Urinary bladder (tissue), 3 donors: ENCODE measurements at regions not wholly inside any gene's neighbourhood (a gene's known extent, or its start where the extent isn't known, plus 50 kb on each side); places are given as distances from the start of the nearest gene placed in this dataset.
"Not testable (repeated sequence)": the region's sequence is repeated elsewhere in the genome, so short reads cannot be mapped to it uniquely, and the experiment has no call there.

ENCODE experiments used
- DNase-seq: peaks from one replicate; pipeline ENCODE4 v3.0.0-alpha.2; 2015; ENCODE audit errors: extremely low spot score
- H3K27ac ChIP-seq: one replicate; pipeline ENCODE4 v1.5.1; 2013; ENCODE audit warnings: low read depth, mild to moderate bottlenecking, moderate library complexity
- H3K36me3 ChIP-seq: one replicate; pipeline ENCODE4 v1.6.1; 2013; ENCODE audit warnings: mild to moderate bottlenecking, moderate library complexity; ENCODE audit not compliant: insufficient read depth
- H3K4me1 ChIP-seq: one replicate; pipeline ENCODE4 v1.6.1; 2013; ENCODE audit warnings: mild to moderate bottlenecking, moderate library complexity; ENCODE audit not compliant: insufficient read depth
- H3K4me3 ChIP-seq: one replicate; pipeline ENCODE4 v1.5.1; 2013; ENCODE audit warnings: low read depth, low read length
- WGBS: extraction: QIAGEN DNeasy Blood & Tissue Kit; methylation state at CpG from one replicate; pipeline ENCODE4 v1.1.7; 2013; 5-methylcytosine and 5-hydroxymethylcytosine counted together
- donor health status: healthy with polysubstance abuse.
- donor health status: healthy.

GRCh38 chr1:74963120-74963519, 171.1 kb upstream of the LHX8 start:
- no peak for DNase-seq
- H3K27ac ChIP-seq, result no peak overlapping the region
- H3K4me1 ChIP-seq, result no peaks in the 10 kb centered on the region
- WGBS, result 77% methylated on average over 2 of the region's 2 CpGs
- no peaks in the 10 kb centered on the region for H3K36me3 ChIP-seq
- H3K4me3 ChIP-seq, result no peak overlapping the region

- H3K27ac ChIP-seq, result no peak overlapping the region
- DNase-seq, result peak; percentile 31
- no peaks in the 10 kb centered on the region for H3K4me1 ChIP-seq
- no peak overlapping the region for H3K4me3 ChIP-seq
- 17% methylated on average over 9 of the region's 9 CpGs for WGBS
- no peaks in the 10 kb centered on the region for H3K36me3 ChIP-seq
These were observed 169.6 kb upstream of the LHX8 start for GRCh38 chr1:74964508-74965102.

GRCh38 chr1:74969566-74970135, 164.5 kb upstream of the LHX8 start:
- DNase-seq, result no peak
- Histone ChIP-seq H3K4me3 (no peak overlapping the region), H3K4me1 (no peaks in the 10 kb centered on the region), H3K36me3 (no peaks in the 10 kb centered on the region), H3K27ac (no peak overlapping the region)
- WGBS, result 87% methylated on average over 2 of the region's 2 CpGs

GRCh38 chr1:74971982-74972381, 162.2 kb upstream of the LHX8 start:
- 14% methylated on average over 2 of the region's 2 CpGs for WGBS
- no peak overlapping the region for H3K27ac ChIP-seq
- no peak overlapping the region for H3K4me3 ChIP-seq
- H3K36me3 ChIP-seq, result no peaks in the 10 kb centered on the region
- DNase-seq, result no peak
- H3K4me1 ChIP-seq, result no peaks in the 10 kb centered on the region

- DNase-seq, result no peak
- Histone ChIP-seq H3K27ac (no peak overlapping the region), H3K36me3 (no peaks in the 10 kb centered on the region), H3K4me1 (no peaks in the 10 kb centered on the region), H3K4me3 (no peak overlapping the region)
These were observed 157.7 kb upstream of the LHX8 start for GRCh38 chr1:74976491-74976890.

GRCh38 chr1:74992448-74992847, 141.7 kb upstream of the LHX8 start:
- not testable (repeated sequence) for H3K4me3 ChIP-seq
- 97% methylated on average over 1 of the region's 1 CpG for WGBS

GRCh38 chr1:74995821-74996220, 138.4 kb upstream of the LHX8 start:
- no peak for DNase-seq
- H3K4me1 ChIP-seq, result no peaks in the 10 kb centered on the region
- no peak overlapping the region for H3K4me3 ChIP-seq
- no peaks in the 10 kb centered on the region for H3K36me3 ChIP-seq
- H3K27ac ChIP-seq, result no peak overlapping the region
- 70% methylated on average over 1 of the region's 1 CpG for WGBS

More at GRCh38 chr1:74992448-74992847, 141.7 kb upstream of the LHX8 start:
- not testable (repeated sequence) for H3K27ac ChIP-seq, H3K36me3 ChIP-seq, H3K4me1 ChIP-seq, DNase-seq

- DNase-seq, result no peak
- WGBS, result 87% methylated on average over 2 of the region's 2 CpGs
- no peak overlapping the region for H3K27ac ChIP-seq
- no peaks in the 10 kb centered on the region for H3K36me3 ChIP-seq
- no peak overlapping the region for H3K4me3 ChIP-seq
- H3K4me1 ChIP-seq, result no peaks in the 10 kb centered on the region
These were observed 123.6 kb upstream of the LHX8 start for GRCh38 chr1:75010547-75010946.

- Histone ChIP-seq H3K4me1 (no peaks in the 10 kb centered on the region), H3K36me3 (no peaks in the 10 kb centered on the region), H3K27ac (no peak overlapping the region), H3K4me3 (no peak overlapping the region)
- no peak for DNase-seq
These were observed 119.9 kb upstream of the LHX8 start for GRCh38 chr1:75014250-75014649.

GRCh38 chr1:75023005-75023404, 111.2 kb upstream of the LHX8 start:
- DNase-seq, result no peak
- Histone ChIP-seq H3K36me3 (no peaks in the 10 kb centered on the region), H3K4me1 (no peaks in the 10 kb centered on the region), H3K27ac (no peak overlapping the region), H3K4me3 (no peak overlapping the region)
- WGBS, result 97% methylated on average over 1 of the region's 1 CpG

GRCh38 chr1:75034376-75034775, 99.8 kb upstream of the LHX8 start:
- WGBS, result 30% methylated on average over 3 of the region's 3 CpGs
- no peak overlapping the region for H3K27ac ChIP-seq
- DNase-seq, result no peak
- H3K4me1 ChIP-seq, result no peaks in the 10 kb centered on the region
- H3K36me3 ChIP-seq, result no peaks in the 10 kb centered on the region
- H3K4me3 ChIP-seq, result no peak overlapping the region

- H3K4me1 ChIP-seq, result no peaks in the 10 kb centered on the region
- H3K27ac ChIP-seq, result no peak overlapping the region
- H3K36me3 ChIP-seq, result no peaks in the 10 kb centered on the region
- no peak overlapping the region for H3K4me3 ChIP-seq
- DNase-seq, result no peak
- WGBS, result 80% methylated on average over 4 of the region's 4 CpGs
These were observed 98.7 kb upstream of the LHX8 start for GRCh38 chr1:75035536-75035935.

GRCh38 chr1:75053207-75053606, 81.0 kb upstream of the LHX8 start:
- DNase-seq, result no peak
- no peaks in the 10 kb centered on the region for H3K4me1 ChIP-seq
- no peak overlapping the region for H3K4me3 ChIP-seq
- no peaks in the 10 kb centered on the region for H3K36me3 ChIP-seq
- whole genome bisulfite sequencing, result 54% methylated on average over 2 of the region's 2 CpGs
- no peak overlapping the region for H3K27ac ChIP-seq

GRCh38 chr1:75058424-75058823, 75.8 kb upstream of the LHX8 start:
- H3K36me3 ChIP-seq, result no peaks in the 10 kb centered on the region
- no peak overlapping the region for H3K4me3 ChIP-seq
- no peak for DNase-seq
- H3K27ac ChIP-seq, result no peak overlapping the region
- no peaks in the 10 kb centered on the region for H3K4me1 ChIP-seq

- 54% methylated on average over 1 of the region's 1 CpG for WGBS
- Histone ChIP-seq H3K27ac (no peak overlapping the region), H3K4me3 (no peak overlapping the region)
These were observed 72.1 kb upstream of the LHX8 start for GRCh38 chr1:75062111-75062510.

More at GRCh38 chr1:75062111-75062510, 72.1 kb upstream of the LHX8 start:
- no peaks in the 10 kb centered on the region for H3K36me3 ChIP-seq
- DNase-seq, result no peak
- H3K4me1 ChIP-seq, result no peaks in the 10 kb centered on the region
